Neural progenitor cell (in vitro differentiated cells): ENCODE measurements at regions not wholly inside any gene's neighbourhood (a gene's known extent, or its start where the extent isn't known, plus 50 kb on each side); places are given as distances from the start of the nearest gene placed in this dataset.

Experiments used
- DNase-seq: peaks from one replicate; pipeline ENCODE4 v3.0.0-alpha.2; 2016; ENCODE audit warnings: low spot score
- H2AFZ ChIP-seq: fragments of 200-600 bp; sonication (generic); replicated peaks from 2 replicates; pipeline ENCODE4 v1.6.1; 2016; ENCODE audit warnings: antibody characterized with exemption
- H3F3A ChIP-seq: fragments of 200-600 bp; sonication (generic); 2 replicates; pipeline ENCODE4 v1.6.1; 2016; ENCODE audit warnings: antibody characterized with exemption, low read depth
- H3K27ac ChIP-seq: fragments of 200-600 bp; sonication (generic); 2 replicates; pipeline ENCODE4 v1.5.1; 2016; ENCODE audit warnings: mild to moderate bottlenecking
- H3K27me3 ChIP-seq: fragments of 200-600 bp; sonication (generic); 2 replicates; pipeline ENCODE4 v1.6.1; 2016; ENCODE audit warnings: mild to moderate bottlenecking, moderate library complexity
- H3K36me3 ChIP-seq: fragments of 200-600 bp; sonication (generic); 2 replicates; pipeline ENCODE4 v1.5.1; 2016
- H3K4me1 ChIP-seq: fragments of 200-600 bp; sonication (generic); 2 replicates; pipeline ENCODE4 v1.6.1; 2016; ENCODE audit warnings: mixed run types
- H3K4me2 ChIP-seq: fragments of 200-600 bp; sonication (generic); 2 replicates; pipeline ENCODE4 v1.6.1; 2016
- H3K4me3 ChIP-seq: fragments of 200-600 bp; sonication (generic); 2 replicates; pipeline ENCODE4 v1.5.1; 2016
- H3K79me2 ChIP-seq: fragments of 200-600 bp; sonication (generic); 2 replicates; pipeline ENCODE4 v1.6.1; 2016; ENCODE audit warnings: low read depth
- H3K9ac ChIP-seq: fragments of 200-600 bp; sonication (generic); 2 replicates; pipeline ENCODE4 v1.6.1; 2016
- H3K9me3 ChIP-seq: fragments of 200-600 bp; sonication (generic); 2 replicates; pipeline ENCODE4 v1.5.1; 2016; ENCODE audit warnings: low read depth
- H4K20me1 ChIP-seq: fragments of 200-600 bp; sonication (generic); 2 replicates; pipeline ENCODE4 v1.6.1; 2016; ENCODE audit warnings: low read depth
- H3K27ac Mint-ChIP-seq: 3 replicates; pipeline ENCODE4 v1.8.0; 2021; ENCODE audit warnings: mixed read lengths
- H3K27me3 Mint-ChIP-seq: 2 replicates; pipeline ENCODE4 v1.8.0; 2022; ENCODE audit warnings: low read depth, mild to moderate bottlenecking, inconsistent platforms, moderate library complexity, mixed read lengths; ENCODE audit not compliant: insufficient read depth
- H3K36me3 Mint-ChIP-seq: 3 replicates; pipeline ENCODE4 v1.8.0; 2021; ENCODE audit warnings: mixed read lengths
- H3K4me1 Mint-ChIP-seq: 3 replicates; pipeline ENCODE4 v1.8.0; 2021; ENCODE audit warnings: mixed read lengths
- H3K4me3 Mint-ChIP-seq: 3 replicates; pipeline ENCODE4 v1.8.0; 2021; ENCODE audit warnings: mild to moderate bottlenecking, moderate library complexity, mixed read lengths
- H3K9me3 Mint-ChIP-seq: 3 replicates; pipeline ENCODE4 v1.8.0; 2020; ENCODE audit warnings: mixed read lengths
- EZH2 ChIP-seq: fragments of 200-600 bp; sonication (generic); IDR thresholded peaks from 2 replicates; pipeline ENCODE4 v1.6.1; 2017; ENCODE audit warnings: antibody characterized with exemption, mild to moderate bottlenecking, moderate library complexity
- EZH2phosphoT487 ChIP-seq: fragments of 200-600 bp; sonication (generic); IDR thresholded peaks from 2 replicates; pipeline ENCODE4 v1.6.1; 2017; ENCODE audit warnings: antibody characterized with exemption
- TF ChIP-seq, protein P1 (sequence below): fragments of 200-600 bp; sonication (generic); IDR thresholded peaks from 2 replicates; pipeline ENCODE4 v1.5.1; 2017; ENCODE audit warnings: antibody characterized with exemption, mild to moderate bottlenecking

GRCh38 chr10:111578076-111578475 lies 501.2 kb downstream of the ADRA2A start:
- no peaks in the 10 kb centered on the region for H3K36me3 ChIP-seq
- H3K9ac ChIP-seq = no peak overlapping the region
- no peaks in the 10 kb centered on the region for H3K4me1 ChIP-seq
- no peak overlapping the region for H3K4me3 ChIP-seq
- no peaks in the 10 kb centered on the region for H4K20me1 ChIP-seq
- no peak overlapping the region for H3K27ac Mint-ChIP-seq
- no peak for TF ChIP-seq EZH2
- TF ChIP-seq, protein P1, sequence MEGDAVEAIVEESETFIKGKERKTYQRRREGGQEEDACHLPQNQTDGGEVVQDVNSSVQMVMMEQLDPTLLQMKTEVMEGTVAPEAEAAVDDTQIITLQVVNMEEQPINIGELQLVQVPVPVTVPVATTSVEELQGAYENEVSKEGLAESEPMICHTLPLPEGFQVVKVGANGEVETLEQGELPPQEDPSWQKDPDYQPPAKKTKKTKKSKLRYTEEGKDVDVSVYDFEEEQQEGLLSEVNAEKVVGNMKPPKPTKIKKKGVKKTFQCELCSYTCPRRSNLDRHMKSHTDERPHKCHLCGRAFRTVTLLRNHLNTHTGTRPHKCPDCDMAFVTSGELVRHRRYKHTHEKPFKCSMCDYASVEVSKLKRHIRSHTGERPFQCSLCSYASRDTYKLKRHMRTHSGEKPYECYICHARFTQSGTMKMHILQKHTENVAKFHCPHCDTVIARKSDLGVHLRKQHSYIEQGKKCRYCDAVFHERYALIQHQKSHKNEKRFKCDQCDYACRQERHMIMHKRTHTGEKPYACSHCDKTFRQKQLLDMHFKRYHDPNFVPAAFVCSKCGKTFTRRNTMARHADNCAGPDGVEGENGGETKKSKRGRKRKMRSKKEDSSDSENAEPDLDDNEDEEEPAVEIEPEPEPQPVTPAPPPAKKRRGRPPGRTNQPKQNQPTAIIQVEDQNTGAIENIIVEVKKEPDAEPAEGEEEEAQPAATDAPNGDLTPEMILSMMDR = no peak
- TF ChIP-seq EZH2phosphoT487 = no peak
- H3K36me3 Mint-ChIP-seq = no peaks in the 10 kb centered on the region
- no peaks in the 10 kb centered on the region for H3K27me3 Mint-ChIP-seq
- H3K27ac ChIP-seq = no peak overlapping the region
- no peaks in the 10 kb centered on the region for H3K79me2 ChIP-seq
- H3K4me2 ChIP-seq = no peak overlapping the region
- H3K9me3 ChIP-seq = no peaks in the 10 kb centered on the region
- H3F3A ChIP-seq = no peaks in the 10 kb centered on the region
- DNase-seq = no peak
- H3K27me3 ChIP-seq = no peaks in the 10 kb centered on the region
- peaks cover 2% of the 10 kb centered on the region for H3K9me3 Mint-ChIP-seq
- H2AFZ ChIP-seq = no peak overlapping the region
- no peaks in the 10 kb centered on the region for H3K4me1 Mint-ChIP-seq
- no peak overlapping the region for H3K4me3 Mint-ChIP-seq

DNA sequence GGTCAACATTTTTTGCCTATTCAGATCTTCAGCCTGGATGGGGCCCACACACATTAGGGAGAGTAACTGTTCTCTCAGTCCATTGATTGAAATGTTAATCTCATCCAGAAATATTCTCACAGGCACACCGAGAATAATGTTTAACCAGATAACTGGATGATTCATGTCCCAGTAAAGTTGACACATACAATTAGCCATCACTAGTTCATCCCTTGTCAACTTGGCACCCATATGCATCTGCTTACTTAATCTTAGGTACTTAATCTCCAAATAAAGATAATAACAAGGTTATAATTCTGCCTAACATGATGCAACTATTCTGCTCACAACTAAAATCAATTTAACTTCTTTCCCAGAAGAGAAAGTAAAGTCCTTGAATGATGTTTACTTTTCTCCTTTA lies 502.6 kb downstream of the ADRA2A start:
- Histone ChIP-seq H3F3A (no peaks in the 10 kb centered on the region), H3K4me3 (no peak overlapping the region), H3K4me2 (no peak overlapping the region), H3K27ac (no peak overlapping the region), H4K20me1 (no peaks in the 10 kb centered on the region), H2AFZ (no peak overlapping the region), H3K36me3 (no peaks in the 10 kb centered on the region), H3K4me1 (no peaks in the 10 kb centered on the region), H3K27me3 (no peaks in the 10 kb centered on the region), H3K9me3 (no peaks in the 10 kb centered on the region), H3K79me2 (no peaks in the 10 kb centered on the region), H3K9ac (no peak overlapping the region)
- Mint-ChIP-seq H3K27me3 (no peaks in the 10 kb centered on the region), H3K4me1 (no peaks in the 10 kb centered on the region), H3K9me3 (no peaks in the 10 kb centered on the region), H3K4me3 (no peak overlapping the region), H3K27ac (no peak overlapping the region), H3K36me3 (no peaks in the 10 kb centered on the region)
- DNase-seq = no peak
- TF ChIP-seq, protein P1 = no peak
- TF ChIP-seq EZH2phosphoT487 (no peak), EZH2 (no peak)

DNA sequence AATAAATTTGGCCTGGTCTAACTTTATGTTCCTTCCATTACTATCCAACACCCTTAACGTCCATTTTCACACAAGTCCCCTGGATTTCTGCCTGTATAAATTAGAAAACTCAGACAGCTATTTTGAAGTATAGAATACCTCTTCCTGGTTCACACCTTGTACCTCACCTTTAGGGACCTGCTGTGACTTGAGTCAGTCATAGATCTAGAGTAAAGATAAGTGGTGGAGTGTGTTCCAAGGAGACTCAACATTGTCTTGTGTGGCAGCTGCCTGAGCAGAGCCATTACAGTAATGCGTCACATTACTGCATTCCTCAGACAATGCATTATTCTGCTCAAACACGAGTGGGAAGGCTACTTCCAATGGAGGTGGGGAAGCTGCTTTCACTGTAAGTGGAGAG lies 513.9 kb downstream of the ADRA2A start:
- Histone ChIP-seq H3K27ac (no peak overlapping the region), H3K4me3 (no peak overlapping the region), H3K27me3 (no peaks in the 10 kb centered on the region), H4K20me1 (no peaks in the 10 kb centered on the region), H3K36me3 (no peaks in the 10 kb centered on the region), H3K9me3 (no peaks in the 10 kb centered on the region), H3K9ac (no peak overlapping the region), H2AFZ (no peak overlapping the region), H3K4me1 (no peaks in the 10 kb centered on the region), H3F3A (no peaks in the 10 kb centered on the region), H3K79me2 (no peaks in the 10 kb centered on the region), H3K4me2 (no peak overlapping the region)
- TF ChIP-seq EZH2phosphoT487 (no peak), EZH2 (no peak)
- TF ChIP-seq, protein P1 = no peak
- Mint-ChIP-seq H3K36me3 (no peaks in the 10 kb centered on the region), H3K4me1 (no peaks in the 10 kb centered on the region), H3K9me3 (no peaks in the 10 kb centered on the region), H3K4me3 (no peak overlapping the region), H3K27ac (no peak overlapping the region), H3K27me3 (no peaks in the 10 kb centered on the region)
- no peak for DNase-seq

- Mint-ChIP-seq H3K27me3 (no peaks in the 10 kb centered on the region), H3K9me3 (no peaks in the 10 kb centered on the region), H3K27ac (no peak overlapping the region), H3K4me1 (peaks cover 6% of the 10 kb centered on the region), H3K4me3 (no peak overlapping the region), H3K36me3 (no peaks in the 10 kb centered on the region)
- no peaks in the 10 kb centered on the region for H3K9me3 ChIP-seq
- no peaks in the 10 kb centered on the region for H4K20me1 ChIP-seq
- no peak overlapping the region for H3K9ac ChIP-seq
- DNase-seq = no peak
- no peaks in the 10 kb centered on the region for H3K27me3 ChIP-seq
- no peaks in the 10 kb centered on the region for H3K79me2 ChIP-seq
- no peak overlapping the region for H3K4me2 ChIP-seq
- H3K4me3 ChIP-seq = no peak overlapping the region
- H2AFZ ChIP-seq = no peak overlapping the region
- no peaks in the 10 kb centered on the region for H3K36me3 ChIP-seq
- H3K27ac ChIP-seq = no peak overlapping the region
- no peaks in the 10 kb centered on the region for H3F3A ChIP-seq
- TF ChIP-seq, protein P1 = no peak
- TF ChIP-seq EZH2 (no peak), EZH2phosphoT487 (no peak)
- H3K4me1 ChIP-seq = no peaks in the 10 kb centered on the region
Observed at GRCh38 chr10:111593578-111593977, 516.7 kb downstream of the ADRA2A start.
